GM19043 (cell line): ENCODE measurements at regions not wholly inside any gene's neighbourhood (a gene's known extent, or its start where the extent isn't known, plus 50 kb on each side); places are given as distances from the start of the nearest gene placed in this dataset.

Experiments used
- ATAC-seq: cut with Tn5 transposase; IDR thresholded peaks from one replicate; pipeline ENCODE4 v1.9.1; 2021; ENCODE audit warnings: low read depth; ENCODE audit not compliant: unreplicated experiment

DNA sequence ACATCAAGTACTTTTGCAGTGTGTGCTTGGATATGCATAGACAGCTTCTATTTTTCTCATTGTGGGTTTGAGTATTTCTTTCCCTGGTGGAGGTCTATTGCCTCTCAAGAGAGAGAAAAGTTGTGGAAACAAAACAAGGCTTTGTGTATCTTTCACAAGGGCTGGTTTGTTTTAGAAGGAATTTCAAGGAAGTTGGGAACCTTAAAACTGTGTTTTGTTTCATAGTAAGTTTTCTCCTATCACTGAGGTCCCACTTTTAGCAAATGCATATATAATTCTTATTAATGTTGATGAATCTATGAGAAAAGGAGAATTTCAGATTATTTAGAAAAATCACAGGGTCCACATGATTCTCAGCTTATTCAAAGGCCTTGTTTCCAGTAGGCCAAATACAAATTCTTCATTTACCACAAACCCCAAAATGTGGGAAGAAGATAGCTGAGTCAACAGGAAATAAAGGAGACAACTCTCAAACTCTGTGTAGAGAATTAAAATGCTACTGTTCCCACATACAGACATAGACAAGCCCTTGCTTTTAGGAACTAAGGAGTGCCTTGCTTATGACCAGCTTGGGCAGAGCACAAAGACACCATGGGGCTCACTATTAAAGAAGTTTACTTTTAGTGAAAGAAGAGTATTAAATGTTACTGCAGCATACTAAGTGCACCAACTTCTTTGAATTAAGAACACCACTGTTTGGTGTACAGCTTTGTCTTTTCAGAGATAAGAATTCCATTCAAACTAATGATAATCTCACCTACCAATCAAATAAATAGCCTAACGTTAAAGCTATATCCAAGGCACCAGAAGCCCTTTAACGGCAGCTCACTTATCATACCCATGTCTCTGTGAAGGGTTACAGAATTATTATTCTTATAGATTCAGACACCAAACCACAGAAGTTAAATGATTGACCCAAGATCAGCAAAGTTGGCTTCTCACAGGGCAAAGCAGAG lies 177.4 kb upstream of the LEF1 start:
- ATAC-seq = no peak

DNA sequence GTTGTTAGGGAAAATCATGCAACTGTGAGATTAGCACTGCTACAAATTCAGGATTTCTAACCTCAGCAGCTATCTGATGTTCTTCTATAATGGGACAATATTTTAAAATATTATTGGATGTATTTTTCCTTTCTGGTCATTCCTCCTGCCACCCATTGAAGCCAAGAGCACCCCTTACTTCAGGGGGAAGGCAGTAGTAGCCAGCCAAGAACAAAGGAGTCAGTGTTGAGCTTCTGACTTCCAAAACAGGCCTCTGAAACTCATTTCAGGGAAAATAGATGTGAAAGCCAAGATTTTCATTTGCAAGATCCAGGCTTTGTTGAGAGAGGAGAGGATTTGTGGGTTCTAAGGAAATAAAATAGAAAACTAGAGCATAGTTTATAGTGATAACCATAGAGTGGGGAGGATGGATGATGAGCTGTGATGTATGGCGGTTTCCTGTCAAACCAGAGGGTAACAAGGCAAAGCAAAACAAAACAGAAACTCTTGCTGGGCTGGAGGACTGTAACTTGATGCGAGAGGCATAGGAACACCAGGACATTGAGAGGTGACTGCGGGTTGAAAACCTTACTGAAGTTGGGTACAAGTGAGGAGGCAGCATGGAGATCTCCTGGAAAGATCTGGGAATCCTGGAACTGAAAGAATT lies 173.7 kb upstream of the LEF1 start:
- ATAC-seq = no peak

DNA sequence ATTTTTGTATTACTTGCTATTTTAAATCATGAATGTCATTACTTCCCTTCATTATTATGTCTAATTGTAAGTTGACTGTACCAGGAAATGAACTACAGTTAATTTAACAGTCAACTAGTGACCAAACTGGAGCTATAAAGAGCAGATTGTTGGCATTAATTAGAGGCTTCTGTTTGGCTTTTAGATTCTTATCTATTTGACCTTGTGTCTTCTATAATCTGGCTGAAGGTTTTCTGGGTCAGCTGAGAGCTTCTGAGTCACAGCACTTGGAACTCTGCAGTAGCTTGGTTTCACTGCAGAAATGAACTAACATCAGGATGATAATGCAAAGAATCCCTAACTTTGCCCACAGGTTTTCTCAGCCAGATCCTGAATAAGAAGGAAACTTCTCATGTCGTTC lies 169.2 kb upstream of the LEF1 start:
- no peak for ATAC-seq

DNA sequence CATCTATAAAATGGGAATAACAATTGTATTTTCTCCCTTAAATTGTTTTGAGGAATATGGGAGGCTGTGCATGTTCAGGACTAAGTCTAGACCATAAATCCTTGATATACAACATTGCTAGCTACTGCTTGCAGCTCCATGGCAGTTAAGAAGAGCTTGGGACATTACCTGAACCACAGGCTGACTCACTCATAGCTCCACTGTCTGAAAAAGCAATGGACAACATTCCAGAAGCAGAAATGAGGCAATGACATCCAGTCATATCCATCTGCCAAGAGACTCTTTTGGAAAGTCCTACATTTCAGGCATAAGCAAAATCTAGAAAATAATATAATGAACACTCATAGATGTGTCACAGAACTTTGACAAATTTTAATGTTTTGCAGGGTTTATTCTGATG lies 167.3 kb upstream of the LEF1 start:
- no peak for ATAC-seq

DNA sequence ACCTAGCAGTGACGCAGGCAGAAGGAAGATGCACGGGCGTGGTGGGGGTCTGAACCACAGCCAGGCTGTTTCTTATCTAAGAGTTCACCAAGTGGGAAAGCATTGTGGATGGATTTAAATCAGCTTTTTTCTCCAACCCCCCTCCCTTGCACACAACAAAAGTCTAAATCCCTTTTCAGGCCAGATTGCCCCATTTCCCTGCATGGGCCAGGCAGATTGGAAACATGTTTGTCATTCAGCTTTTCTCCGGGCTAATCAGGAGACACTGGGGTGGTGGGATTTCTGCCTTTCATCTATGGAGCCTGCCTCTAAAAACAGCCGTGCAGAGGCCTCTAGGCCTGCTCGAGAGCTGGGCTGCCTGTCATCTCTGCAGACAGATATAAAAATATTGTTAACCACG lies 166.3 kb upstream of the LEF1 start:
- no peak for ATAC-seq

DNA sequence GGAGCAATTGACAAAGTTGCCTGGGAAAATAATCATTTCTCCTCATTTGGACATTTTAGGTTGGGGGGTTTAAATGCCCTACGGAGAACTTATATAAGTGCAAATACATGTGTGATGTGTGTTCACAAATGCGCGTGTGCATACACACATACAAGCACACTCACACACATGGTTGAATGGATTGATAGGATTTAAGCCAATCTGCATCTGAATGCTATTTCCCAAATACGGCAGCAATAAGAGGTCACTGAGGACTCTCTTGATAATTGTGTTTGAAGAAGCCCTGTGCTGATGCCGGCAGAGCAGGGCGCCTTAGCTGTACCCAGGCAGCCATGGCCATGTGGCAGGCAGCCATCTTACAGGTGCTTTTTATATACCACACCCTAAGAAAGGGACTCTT lies 165.3 kb upstream of the LEF1 start:
- ATAC-seq = no peak

DNA sequence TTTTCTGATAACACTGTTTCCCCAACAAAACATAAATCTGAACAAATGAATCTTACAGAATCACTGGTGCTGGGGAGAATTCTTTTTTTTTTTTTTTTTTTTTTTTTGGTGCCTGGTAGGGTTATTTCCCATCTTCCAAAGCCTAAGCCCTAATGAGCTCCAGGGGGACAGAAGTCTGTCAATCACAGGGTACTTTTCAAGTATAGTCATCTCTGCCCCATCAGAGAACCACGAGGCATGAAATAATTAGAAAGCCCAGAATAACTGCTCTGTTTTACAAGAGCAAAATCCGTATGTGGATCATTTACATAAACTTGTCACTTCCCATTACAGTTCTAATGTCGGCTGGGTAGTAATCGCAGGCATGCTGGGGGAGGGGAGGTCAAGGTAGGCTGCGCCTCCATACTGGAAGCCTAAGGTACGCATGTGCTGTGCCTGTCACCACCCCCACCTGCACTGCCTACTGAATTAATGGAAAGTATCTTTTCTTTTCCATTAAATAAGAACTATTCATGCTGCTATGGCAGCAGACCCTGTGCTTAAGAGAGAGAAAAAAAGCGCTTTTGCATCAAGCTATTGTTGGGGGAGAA lies 164.7 kb upstream of the LEF1 start:
- ATAC-seq = no peak

DNA sequence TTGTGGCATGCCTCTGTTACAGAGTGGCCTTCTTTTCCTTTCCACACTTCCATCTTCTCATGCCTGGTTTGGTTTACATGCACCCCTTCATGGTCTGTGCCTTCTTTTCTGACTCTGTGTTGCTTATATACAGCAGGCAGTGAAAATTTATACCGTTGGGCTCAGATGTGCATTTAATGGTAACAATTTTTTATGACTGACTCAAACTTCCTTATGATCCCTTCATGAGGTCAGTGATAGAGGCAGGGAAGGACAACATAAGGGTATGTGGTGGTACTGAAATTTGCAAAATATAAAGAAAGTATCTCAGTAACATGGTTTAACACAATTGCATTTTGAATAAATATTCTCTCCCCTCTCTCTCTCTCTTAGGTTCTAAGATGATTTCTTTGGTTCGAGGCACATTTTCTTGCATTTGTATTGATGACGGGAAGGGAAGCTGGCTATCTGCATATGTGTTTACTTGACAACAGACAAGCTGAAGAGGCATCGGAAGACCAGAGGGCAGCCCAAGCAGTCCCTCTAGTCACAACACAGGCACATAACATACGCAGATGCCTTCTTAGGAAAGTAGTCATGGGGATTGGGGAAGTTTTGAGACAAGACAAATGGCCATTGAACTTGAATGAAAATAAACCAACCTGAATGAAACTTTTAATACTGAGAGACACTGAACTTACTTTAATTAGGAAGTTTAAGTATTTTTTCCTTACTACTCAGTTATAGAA lies 163.3 kb upstream of the LEF1 start:
- ATAC-seq = no peak

DNA sequence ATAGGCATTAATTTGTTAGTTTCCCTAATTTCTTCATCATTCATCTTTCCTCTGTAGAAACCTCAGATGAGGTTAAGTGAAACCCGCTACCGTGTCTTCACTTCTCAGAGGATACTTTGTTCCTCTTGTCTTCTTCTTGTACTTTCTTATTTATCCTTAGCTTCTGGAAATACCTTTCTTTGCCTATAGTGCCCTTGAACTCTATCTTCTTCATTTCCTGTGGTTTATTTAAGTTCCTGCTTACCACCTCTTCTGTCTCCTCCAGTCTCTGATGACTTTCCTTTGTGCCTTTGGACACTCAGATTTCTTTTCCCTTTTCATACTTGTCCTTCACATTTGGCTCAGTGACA lies 159.6 kb upstream of the LEF1 start:
- ATAC-seq = no peak

DNA sequence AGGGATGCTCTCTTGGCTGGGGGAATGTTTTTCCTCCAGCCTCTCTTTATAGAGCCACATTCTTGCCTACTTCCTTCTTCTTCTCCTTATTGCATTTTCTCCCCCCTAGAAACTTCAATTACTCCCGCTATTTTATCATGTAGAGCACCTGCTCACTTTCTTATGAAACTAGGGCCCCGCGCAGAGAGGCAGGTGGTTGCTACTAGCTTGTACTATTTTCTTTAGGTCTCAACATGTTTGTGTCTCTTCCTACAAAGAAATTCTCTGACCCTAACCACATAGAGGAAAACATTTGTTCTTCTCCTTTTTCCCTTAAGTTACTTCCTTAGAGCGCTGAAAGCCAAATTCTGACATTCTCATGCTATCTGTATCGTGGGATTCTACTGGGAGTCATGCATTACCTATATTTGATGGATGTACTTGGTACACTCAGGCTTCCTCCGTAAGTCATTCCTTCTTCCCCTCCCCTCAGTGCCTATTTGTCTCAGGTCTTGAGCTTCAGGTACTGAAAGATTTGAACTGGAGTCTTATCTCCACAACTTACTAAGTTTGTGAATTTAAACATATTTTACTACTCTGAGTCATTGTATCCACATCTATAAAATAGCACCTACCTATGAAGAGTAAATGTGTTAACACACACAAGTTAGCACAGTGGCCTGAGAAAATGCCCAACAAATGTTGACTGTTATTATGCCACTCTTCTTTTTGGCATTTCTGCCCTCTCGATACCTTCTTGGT lies 159.1 kb upstream of the LEF1 start:
- ATAC-seq = no peak

DNA sequence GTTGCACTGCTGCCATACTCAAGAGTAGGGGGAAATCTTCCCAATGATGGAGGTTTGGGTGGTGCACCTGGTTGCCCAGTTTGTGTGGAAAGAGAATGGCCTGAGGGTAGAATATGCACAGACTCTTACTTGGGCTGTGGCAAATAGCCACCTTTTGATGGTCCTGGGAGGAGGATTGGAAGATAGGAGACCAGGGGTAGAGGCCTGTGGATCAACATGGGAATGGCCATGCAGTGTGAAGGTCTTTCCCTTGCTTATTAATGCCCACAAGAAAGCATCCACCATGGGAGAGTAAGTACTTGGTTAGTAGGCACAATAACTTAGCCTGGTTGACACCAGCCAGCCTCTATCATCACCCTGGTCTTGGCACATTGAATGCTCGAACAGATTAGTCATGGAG lies 156.8 kb upstream of the LEF1 start:
- ATAC-seq = no peak

DNA sequence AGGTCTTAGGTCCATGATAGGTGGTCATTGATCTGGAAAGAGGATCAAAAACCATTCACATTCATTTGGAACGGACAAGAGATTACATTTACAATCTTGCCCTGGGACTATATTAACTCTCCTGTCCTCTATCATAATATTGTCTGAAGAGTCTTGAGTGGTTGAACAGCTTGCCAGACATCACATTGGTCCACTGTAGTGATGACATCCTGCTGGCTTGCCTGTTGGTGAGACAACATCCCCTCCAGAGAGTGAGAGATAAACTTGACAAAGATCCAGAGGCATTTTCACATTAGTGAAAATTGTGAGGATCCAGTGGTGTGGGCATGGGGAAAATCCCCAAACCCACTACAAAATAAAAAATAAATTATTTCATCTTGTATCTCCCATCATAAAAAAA lies 155.7 kb upstream of the LEF1 start:
- no peak for ATAC-seq

DNA sequence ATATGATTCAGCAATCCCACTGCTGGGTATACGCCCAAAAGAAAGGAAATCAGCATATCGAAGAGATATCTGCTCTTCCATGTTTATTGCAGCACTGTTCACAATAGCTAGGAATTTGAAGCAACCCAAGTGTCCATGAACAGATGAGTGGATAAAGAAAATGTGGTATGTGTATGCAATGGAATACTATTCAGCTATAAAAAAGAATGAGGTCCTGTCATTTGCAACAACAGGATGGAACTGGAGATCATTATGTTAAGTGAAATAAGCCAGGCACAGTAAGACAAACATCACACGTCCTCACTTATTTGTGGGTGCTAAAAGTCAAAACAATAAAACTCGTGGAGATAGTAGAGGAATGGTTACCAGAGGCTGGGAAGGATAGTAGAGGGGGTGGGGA lies 153.8 kb upstream of the LEF1 start:
- ATAC-seq = no peak

DNA sequence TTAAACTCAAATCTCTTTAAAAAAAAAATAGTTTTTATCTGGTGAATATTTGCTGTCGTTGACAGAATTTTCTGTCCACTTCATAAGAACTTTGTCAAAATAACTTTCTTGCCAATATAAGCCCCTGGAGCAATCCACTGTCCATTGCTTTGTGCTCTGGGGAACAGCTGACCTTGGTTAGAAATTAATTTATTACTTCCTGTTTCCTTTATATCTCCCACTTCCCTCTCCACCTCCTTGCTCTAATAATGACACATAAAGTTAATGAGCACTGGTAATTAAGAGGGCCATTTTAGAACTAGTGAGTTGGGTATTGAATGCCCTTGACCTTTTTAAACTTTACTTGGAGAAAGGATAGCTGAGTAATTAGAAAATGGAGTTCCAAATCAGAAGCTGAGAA lies 151.3 kb upstream of the LEF1 start:
- no peak for ATAC-seq

DNA sequence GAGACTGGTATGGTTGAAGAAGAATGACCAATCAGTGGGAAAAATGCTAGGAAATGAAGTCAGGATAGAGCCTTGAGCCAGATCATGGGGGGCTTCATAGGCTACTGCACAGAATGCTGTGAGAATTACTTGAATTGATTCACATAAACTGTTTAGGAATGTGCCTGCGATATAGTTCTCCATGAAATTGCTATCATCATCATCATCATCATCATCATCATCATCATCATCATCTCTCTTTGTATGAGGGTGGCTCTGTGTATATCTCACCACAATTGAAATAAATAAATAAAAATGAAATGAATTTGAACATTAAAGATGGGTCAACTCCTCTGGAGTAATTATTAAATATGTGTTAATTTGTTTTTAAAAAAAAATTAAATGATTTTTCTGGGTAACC lies 148.6 kb upstream of the LEF1 start:
- ATAC-seq = no peak

DNA sequence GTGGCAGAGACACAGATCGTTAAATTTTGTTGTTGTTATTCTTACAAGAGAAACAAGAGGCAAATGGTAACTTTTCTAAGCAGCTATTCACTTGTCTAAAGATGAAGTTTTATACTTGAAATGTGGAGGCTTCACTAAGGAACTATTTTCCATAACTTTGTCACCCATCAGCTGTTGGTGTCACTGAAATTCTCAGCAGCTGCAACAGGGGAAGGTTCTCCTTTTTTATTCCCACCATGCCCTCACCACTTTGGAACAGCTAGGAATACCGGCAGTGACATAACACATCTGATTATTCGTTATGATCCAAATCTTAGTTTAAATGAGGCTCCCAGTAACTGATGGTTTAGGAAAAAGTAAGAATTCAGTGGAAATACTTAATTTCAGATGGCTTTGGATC lies 147.0 kb upstream of the LEF1 start:
- ATAC-seq = no peak

DNA sequence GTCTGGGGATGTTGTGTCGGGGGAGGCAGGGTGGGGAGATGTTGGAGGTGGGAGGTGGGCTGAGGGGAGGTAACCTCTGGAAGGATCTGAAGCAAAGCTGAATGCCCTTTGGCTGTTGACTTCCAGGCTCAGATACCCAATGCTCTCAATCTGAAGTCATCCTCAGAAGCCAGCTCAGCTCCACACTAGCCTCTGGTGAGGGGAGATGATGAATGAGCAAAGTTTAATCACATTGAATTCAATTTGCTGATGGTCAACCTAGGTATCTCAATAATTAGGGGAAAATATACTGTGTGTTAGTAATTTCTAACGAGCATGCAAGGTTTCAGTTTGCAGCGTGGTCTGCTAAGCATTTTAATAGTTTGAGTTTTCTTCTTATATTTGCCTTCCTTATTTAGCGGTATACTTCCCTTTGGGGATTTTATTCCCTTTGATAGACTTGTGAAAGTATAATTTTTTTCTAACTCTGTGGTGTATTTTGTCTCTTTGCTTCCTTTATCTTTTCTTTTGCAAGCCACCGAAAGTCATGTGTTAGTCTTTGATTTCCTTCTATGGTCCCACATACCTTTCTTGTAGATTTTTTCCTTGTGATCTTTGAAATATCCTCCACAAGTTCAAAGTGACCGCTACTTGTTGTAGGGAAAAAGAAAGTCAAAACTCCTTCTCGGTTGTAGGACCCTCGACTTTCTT lies 146.3 kb upstream of the LEF1 start:
- no peak for ATAC-seq

DNA sequence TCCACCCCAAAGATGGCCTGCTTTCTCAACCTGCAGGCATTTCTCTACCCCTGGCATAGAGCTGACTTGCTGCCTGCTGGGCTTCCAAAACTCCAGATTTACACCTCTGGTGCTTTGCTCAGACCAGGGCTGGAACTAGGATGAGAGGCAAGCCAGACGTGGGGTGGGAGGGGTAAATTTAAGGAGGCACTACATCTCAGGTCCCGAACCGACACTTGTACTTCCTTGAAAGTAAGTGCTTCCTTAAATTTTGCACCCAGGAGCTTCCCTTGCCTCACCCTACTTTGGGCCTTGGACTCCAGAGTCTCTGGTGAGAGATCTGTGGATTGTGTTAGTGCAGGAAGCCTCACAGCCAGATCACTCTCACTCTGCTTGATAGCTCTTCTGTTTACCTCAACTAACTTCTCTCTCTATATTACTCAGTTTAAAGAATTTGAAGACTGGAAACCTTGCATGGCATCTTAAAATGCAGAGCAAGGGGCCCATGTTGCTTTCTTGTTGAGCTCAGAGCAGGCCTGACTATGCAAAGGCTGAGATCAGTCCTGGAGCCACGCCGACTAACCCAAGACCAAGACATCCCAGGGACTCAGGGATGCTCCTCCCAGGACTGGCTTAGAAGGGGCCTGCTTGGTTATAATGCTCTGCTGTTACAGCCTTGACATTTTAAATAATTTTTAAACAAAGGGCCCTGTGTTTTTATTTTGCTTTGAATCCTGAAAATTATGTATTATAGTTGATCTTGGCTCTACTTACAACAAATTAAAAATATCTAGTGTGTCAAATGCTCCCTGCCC lies 145.0 kb upstream of the LEF1 start:
- no peak for ATAC-seq

DNA sequence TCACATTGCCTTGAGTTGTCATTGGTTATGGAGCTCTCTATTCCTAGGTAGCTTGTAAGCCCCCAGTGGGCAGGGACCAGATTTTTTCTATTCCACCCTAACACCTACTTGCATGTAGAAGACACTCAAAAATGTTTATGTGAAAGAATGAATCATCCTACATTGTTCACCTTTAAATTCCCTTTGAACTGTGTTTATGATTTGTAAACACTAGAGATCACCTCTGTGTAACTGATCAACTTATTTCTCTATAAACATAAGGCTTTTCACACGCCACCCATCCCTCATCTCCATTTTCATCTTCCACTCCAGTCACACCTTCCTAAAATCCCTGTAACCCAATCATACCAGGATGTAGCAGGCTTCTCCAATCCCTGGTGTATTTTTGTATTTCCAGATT lies 142.6 kb upstream of the LEF1 start:
- ATAC-seq = no peak
